ENCODE measurements at regions not wholly inside any gene's neighbourhood (a gene's known extent, or its start where the extent isn't known, plus 50 kb on each side); places are given as distances from the start of the nearest gene placed in this dataset.

DNA sequence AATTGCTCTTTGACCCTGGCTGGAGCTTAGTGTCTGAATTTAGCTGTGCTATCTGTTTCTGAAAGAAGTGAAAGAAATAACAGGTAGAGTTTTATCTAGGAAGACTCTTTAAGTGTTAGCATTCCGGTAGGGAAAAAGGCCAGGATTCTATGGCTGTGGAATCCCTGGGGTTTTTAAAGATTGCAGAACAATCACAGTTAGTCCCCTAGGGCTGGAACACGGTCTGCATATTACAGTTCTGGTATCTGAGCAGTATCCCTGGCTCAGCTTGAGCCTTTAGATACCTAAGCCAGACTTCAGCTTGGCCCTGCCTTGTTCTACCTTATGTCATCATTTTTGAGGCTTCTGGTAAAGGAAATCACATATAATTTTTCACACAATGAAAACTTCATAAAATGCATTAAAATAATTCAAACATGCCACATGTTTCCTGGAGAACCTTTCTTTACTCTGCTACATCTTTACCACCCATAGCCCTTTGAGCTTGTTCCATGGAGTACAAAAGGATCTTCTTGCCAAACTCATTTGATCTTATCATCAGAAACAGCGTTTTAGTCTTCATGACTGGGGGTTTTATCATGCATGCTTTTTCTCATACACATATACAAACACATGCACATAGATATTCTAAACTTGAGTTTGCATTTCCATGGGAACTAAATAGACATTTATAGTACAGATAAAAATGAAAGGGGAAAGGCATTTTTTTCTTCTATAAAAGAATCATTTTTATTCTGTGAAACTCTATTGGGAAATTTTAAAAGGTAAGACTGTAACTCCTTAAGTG is 410.8 kb downstream of the CETN3 start:
- Histone ChIP-seq H3K4me1 (ENCODE audit: control insufficient read depth in 1 of 2, insufficient read depth in 1 of 2, low read depth in 1 of 2, low read length in 1 of 2) (no peaks in the 10 kb centered on the region), H3K4me3 (ENCODE audit: low read depth in 1 of 2, low read length in 1 of 2) (no peak overlapping the region), H3K27me3 (no peaks in the 10 kb centered on the region), H3K9me3 (no peaks in the 10 kb centered on the region), H3K36me3 (no peaks in the 10 kb centered on the region), H3K27ac (no peak overlapping the region)
- TF ChIP-seq, protein P1, sequence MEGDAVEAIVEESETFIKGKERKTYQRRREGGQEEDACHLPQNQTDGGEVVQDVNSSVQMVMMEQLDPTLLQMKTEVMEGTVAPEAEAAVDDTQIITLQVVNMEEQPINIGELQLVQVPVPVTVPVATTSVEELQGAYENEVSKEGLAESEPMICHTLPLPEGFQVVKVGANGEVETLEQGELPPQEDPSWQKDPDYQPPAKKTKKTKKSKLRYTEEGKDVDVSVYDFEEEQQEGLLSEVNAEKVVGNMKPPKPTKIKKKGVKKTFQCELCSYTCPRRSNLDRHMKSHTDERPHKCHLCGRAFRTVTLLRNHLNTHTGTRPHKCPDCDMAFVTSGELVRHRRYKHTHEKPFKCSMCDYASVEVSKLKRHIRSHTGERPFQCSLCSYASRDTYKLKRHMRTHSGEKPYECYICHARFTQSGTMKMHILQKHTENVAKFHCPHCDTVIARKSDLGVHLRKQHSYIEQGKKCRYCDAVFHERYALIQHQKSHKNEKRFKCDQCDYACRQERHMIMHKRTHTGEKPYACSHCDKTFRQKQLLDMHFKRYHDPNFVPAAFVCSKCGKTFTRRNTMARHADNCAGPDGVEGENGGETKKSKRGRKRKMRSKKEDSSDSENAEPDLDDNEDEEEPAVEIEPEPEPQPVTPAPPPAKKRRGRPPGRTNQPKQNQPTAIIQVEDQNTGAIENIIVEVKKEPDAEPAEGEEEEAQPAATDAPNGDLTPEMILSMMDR (IDR thresholded peaks at IDR 0.05), result no peak

DNA sequence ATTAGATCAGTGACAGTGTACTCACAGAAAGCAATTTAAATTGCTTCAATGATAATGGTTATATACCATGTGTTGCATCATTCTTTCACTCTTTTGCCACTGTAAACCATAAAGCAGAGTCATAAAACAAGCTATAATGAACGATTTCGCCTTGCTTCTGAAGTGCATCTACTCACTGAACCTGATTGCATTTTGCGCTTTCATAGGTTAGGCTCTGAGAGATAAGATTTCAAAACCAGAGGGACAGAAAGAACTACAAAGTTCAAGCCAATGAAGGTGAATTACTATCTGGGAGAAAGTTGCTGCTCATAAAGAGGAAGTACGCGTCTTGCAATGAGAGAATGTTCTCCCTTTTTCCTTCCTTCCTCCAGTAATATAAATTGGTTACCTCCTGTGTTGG is 412.7 kb downstream of the CETN3 start:
- Histone ChIP-seq H3K27ac (no peak overlapping the region), H3K9me3 (no peaks in the 10 kb centered on the region), H3K36me3 (no peaks in the 10 kb centered on the region), H3K27me3 (no peaks in the 10 kb centered on the region), H3K4me3 (ENCODE audit: low read depth in 1 of 2, low read length in 1 of 2) (no peak overlapping the region), H3K4me1 (ENCODE audit: control insufficient read depth in 1 of 2, insufficient read depth in 1 of 2, low read depth in 1 of 2, low read length in 1 of 2) (no peaks in the 10 kb centered on the region)
- TF ChIP-seq, protein P1 (IDR thresholded peaks at IDR 0.05), result no peak

DNA sequence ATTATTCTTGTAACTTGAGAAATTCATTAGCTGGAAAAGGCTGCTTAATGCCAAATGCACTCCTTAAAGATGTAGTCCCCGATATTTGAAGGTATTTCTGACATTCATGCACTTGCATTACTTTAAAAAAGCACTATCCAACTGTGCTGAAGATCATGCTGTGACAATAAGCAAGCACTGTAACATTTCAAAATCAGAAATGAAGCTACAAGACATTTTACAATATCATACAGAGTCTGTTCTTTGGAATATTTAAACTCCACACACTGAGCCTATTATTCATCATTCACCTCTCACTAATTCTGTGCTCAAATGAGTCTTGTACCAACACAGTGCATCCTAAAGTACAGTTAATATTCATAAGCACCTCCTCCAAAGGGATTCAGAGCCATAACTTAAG is 413.2 kb downstream of the CETN3 start:
- H3K9me3 ChIP-seq, result no peaks in the 10 kb centered on the region
- H3K36me3 ChIP-seq, result no peaks in the 10 kb centered on the region
- H3K4me1 ChIP-seq (ENCODE audit: control insufficient read depth in 1 of 2, insufficient read depth in 1 of 2, low read depth in 1 of 2, low read length in 1 of 2), result no peaks in the 10 kb centered on the region
- TF ChIP-seq, protein P1 (IDR thresholded peaks at IDR 0.05), result no peak
- no peak overlapping the region for H3K4me3 ChIP-seq (ENCODE audit: low read depth in 1 of 2, low read length in 1 of 2)
- H3K27ac ChIP-seq, result no peak overlapping the region
- H3K27me3 ChIP-seq, result no peaks in the 10 kb centered on the region

DNA sequence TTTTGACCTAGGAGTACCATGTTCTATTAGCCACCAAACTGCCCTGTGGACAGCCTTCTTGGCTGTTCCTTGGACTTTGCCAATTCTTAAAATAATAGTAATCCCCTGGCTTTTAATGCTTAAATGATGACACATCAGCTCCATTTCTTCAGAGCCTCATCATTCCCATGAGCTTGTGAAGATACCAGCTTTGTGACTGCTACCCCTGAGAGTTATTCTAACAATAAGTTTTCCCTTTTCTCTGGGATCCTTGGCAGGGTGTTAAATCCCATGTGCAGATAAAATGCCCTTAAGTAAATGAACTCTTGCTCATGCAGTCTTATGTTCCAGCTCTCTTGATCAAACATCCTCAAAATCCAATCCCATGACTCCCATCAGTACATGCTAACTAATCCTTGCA is 415.3 kb downstream of the CETN3 start:
- Histone ChIP-seq H3K27ac (no peak overlapping the region), H3K36me3 (no peaks in the 10 kb centered on the region), H3K4me3 (ENCODE audit: low read depth in 1 of 2, low read length in 1 of 2) (no peak overlapping the region), H3K27me3 (no peaks in the 10 kb centered on the region), H3K9me3 (no peaks in the 10 kb centered on the region), H3K4me1 (ENCODE audit: control insufficient read depth in 1 of 2, insufficient read depth in 1 of 2, low read depth in 1 of 2, low read length in 1 of 2) (no peaks in the 10 kb centered on the region)
- TF ChIP-seq, protein P1 (IDR thresholded peaks at IDR 0.05), result no peak

DNA sequence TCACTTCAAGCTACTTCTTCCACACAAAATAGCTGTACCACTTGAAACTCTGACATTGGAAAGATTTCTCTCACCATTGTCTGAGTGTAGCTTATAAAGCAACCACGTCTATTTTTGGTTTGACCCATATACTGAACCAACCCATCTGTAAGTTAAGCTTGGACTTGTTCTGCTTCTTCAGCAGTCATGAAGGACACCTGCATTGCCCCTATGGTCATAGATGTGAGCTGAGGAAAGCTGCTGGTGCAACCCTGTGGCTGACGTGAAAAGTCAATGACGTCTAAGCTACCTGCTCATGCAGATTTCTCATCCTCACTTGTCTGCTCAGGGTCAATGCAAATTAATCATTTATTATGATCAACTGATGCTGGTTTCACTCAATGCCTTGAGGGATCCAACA is 417.4 kb downstream of the CETN3 start:
- no peaks in the 10 kb centered on the region for H3K36me3 ChIP-seq
- H3K27ac ChIP-seq, result no peak overlapping the region
- H3K4me1 ChIP-seq (ENCODE audit: control insufficient read depth in 1 of 2, insufficient read depth in 1 of 2, low read depth in 1 of 2, low read length in 1 of 2), result no peaks in the 10 kb centered on the region
- no peaks in the 10 kb centered on the region for H3K27me3 ChIP-seq
- H3K9me3 ChIP-seq, result no peaks in the 10 kb centered on the region
- TF ChIP-seq, protein P1 (IDR thresholded peaks at IDR 0.05), result no peak
- H3K4me3 ChIP-seq (ENCODE audit: low read depth in 1 of 2, low read length in 1 of 2), result no peak overlapping the region

Data from neutrophil (primary cell).